22Rv1 (cell line): ENCODE measurements at regions not wholly inside any gene's neighbourhood (a gene's known extent, or its start where the extent isn't known, plus 50 kb on each side); places are given as distances from the start of the nearest gene placed in this dataset.

Source experiments
- ZFX ChIP-seq: fragments of 450-650 bp; IDR thresholded peaks from 2 replicates; pipeline ENCODE4 v1.6.1; 2017; ENCODE audit warnings: antibody characterized with exemption, borderline replicate concordance
- TF ChIP-seq, protein P1 (sequence below): fragments of 450-650 bp; IDR thresholded peaks from 2 replicates; pipeline ENCODE4 v1.5.1; 2017; ENCODE audit warnings: mild to moderate bottlenecking

DNA sequence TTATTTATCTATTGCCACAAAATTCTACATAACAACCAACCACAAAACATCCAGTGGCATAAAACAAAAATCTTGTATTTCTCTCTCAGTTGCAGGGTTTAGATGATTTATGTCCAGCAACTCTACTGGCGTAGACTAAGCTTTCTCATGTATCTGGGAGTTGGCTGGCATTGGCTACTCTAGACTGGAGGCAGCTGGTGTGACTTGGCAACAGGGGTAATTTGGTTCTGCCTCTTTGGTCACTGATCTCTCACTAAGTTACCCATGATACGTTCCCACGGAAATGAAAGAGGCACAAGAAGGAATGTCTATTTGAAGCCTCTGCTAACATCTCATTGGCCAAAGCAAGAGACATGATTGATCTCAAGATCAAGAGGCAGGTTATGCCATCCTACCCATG lies 144.0 kb downstream of the HS3ST3B1 start:
- TF ChIP-seq, protein P1, sequence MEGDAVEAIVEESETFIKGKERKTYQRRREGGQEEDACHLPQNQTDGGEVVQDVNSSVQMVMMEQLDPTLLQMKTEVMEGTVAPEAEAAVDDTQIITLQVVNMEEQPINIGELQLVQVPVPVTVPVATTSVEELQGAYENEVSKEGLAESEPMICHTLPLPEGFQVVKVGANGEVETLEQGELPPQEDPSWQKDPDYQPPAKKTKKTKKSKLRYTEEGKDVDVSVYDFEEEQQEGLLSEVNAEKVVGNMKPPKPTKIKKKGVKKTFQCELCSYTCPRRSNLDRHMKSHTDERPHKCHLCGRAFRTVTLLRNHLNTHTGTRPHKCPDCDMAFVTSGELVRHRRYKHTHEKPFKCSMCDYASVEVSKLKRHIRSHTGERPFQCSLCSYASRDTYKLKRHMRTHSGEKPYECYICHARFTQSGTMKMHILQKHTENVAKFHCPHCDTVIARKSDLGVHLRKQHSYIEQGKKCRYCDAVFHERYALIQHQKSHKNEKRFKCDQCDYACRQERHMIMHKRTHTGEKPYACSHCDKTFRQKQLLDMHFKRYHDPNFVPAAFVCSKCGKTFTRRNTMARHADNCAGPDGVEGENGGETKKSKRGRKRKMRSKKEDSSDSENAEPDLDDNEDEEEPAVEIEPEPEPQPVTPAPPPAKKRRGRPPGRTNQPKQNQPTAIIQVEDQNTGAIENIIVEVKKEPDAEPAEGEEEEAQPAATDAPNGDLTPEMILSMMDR, result no peak
- no peak for TF ChIP-seq ZFX
